Tibial artery (tissue), 4 donors: ENCODE measurements at regions not wholly inside any gene's neighbourhood (a gene's known extent, or its start where the extent isn't known, plus 50 kb on each side); places are given as distances from the start of the nearest gene placed in this dataset.
"Not testable (repeated sequence)": the region's sequence is repeated elsewhere in the genome, so short reads cannot be mapped to it uniquely, and the experiment has no call there.

Experiments
- DNase-seq, 2 donors: peaks; one replicate each; pipeline ENCODE4 v3.0.0-alpha.2; 2019
- H3K27ac ChIP-seq, 2 donors: fragments of 200-600 bp; sonication (generic) in 1 of 2; 1 replicate in 1 of 2; 2 replicates in 1 of 2; pipeline ENCODE4 v1.5.1; 2018 to 2019; ENCODE audit warnings: mild to moderate bottlenecking in 1 of 2
- H3K27me3 ChIP-seq, 2 donors: fragments of 200-600 bp; sonication (generic) in 1 of 2; one replicate each; pipeline versions ENCODE4 v1.5.1 to v1.6.0; 2016 to 2019
- H3K36me3 ChIP-seq, 3 donors: fragments of 200-600 bp; sonication (generic) in 2 of 3; one replicate each; pipeline ENCODE4 v1.5.1; 2016 to 2019; ENCODE audit warnings: mild to moderate bottlenecking in 2 of 3
- H3K4me1 ChIP-seq, 4 donors: fragments of 200-600 bp; sonication (generic) in 2 of 4; 1 replicate in 3 of 4; 2 replicates in 1 of 4; pipeline ENCODE4 v1.5.1; 2016 to 2019
- H3K4me3 ChIP-seq, 2 donors: fragments of 200-600 bp; sonication (generic) in 1 of 2; 1 replicate in 1 of 2; 2 replicates in 1 of 2; pipeline ENCODE4 v1.5.1; 2018 to 2019; ENCODE audit warnings: mild to moderate bottlenecking in 2 of 2
- H3K9me3 ChIP-seq, 3 donors: fragments of 200-600 bp; sonication (generic) in 1 of 3; one replicate each; pipeline ENCODE4 v1.5.1; 2016 to 2019
- CTCF ChIP-seq, 2 experiments: fragments of 200-600 bp in 1 of 2; fragments of 450-650 bp in 1 of 2; IDR thresholded peaks; one replicate each; pipeline ENCODE4 v1.5.1; 2017 to 2019; ENCODE audit warnings: antibody characterized with exemption in 2 of 2, mild to moderate bottlenecking in 1 of 2, moderate library complexity in 1 of 2
- intact Hi-C: fragments of 100-400 bp; cut with DNase I; formaldehyde crosslinking; loops from one replicate; pipeline ENCODE4 v1.15.0; 2023; ENCODE audit warnings: low total_unique reads

GRCh38 chr4:9659678-9660077 lies 121.8 kb upstream of the DRD5 start:
- H3K9me3 ChIP-seq, intact Hi-C loops, H3K36me3 ChIP-seq, DNase-seq, H3K27ac ChIP-seq, H3K27me3 ChIP-seq, H3K4me3 ChIP-seq: not testable (repeated sequence)
- H3K4me1 ChIP-seq: peaks cover 0 to 23% (median 6%) of the 10 kb centered on the region in 4 donors
- peak; percentile 36 to 50 for TF ChIP-seq CTCF (IDR thresholded peaks at IDR 0.05)

- H3K36me3 ChIP-seq, H3K4me3 ChIP-seq, H3K27me3 ChIP-seq, DNase-seq, H3K9me3 ChIP-seq, H3K27ac ChIP-seq, intact Hi-C loops: not testable (repeated sequence)
- peaks cover 0 to 23% (median 6%) of the 10 kb centered on the region in 4 donors for H3K4me1 ChIP-seq
Observed at GRCh38 chr4:9660955-9661354, 120.5 kb upstream of the DRD5 start.

GRCh38 chr4:9670725-9671124 lies 110.7 kb upstream of the DRD5 start:
- H3K4me1 ChIP-seq, intact Hi-C loops, H3K4me3 ChIP-seq, H3K27ac ChIP-seq, H3K27me3 ChIP-seq, H3K9me3 ChIP-seq, H3K36me3 ChIP-seq: not testable (repeated sequence)
- peak; percentile 69 to 70 for DNase-seq

GRCh38 chr4:9677357-9677756 lies 104.1 kb upstream of the DRD5 start:
- H3K4me1 ChIP-seq, H3K27ac ChIP-seq, H3K36me3 ChIP-seq, H3K4me3 ChIP-seq, intact Hi-C loops, H3K27me3 ChIP-seq, DNase-seq, H3K9me3 ChIP-seq: not testable (repeated sequence)

- no peaks in the 10 kb centered on the region for H3K4me1 ChIP-seq
- no peaks in the 10 kb centered on the region for H3K36me3 ChIP-seq
- intact Hi-C loops: no loop called here
- no peak overlapping the region for H3K4me3 ChIP-seq
- TF ChIP-seq CTCF (IDR thresholded peaks at IDR 0.05): no peak
- H3K27ac ChIP-seq: no peak overlapping the region
- H3K27me3 ChIP-seq: no peaks in the 10 kb centered on the region
- DNase-seq: peak in 1 of 2 donors; percentile 43
- no peaks in the 10 kb centered on the region for H3K9me3 ChIP-seq
Observed at GRCh38 chr4:9679704-9680478, 101.5 kb upstream of the DRD5 start.

- intact Hi-C loops: not testable (repeated sequence)
Observed at GRCh38 chr4:9683174-9683573, 98.3 kb upstream of the DRD5 start.

GRCh38 chr4:9685016-9685415 lies 96.4 kb upstream of the DRD5 start:
- H3K4me1 ChIP-seq, DNase-seq, H3K9me3 ChIP-seq, H3K27me3 ChIP-seq, H3K27ac ChIP-seq, H3K36me3 ChIP-seq, H3K4me3 ChIP-seq: not testable (repeated sequence)
- intact Hi-C loops: loop anchor here (5.0 kb wide), 1 partner anchor 1123 kb away; no protein-coding TSS in a partner anchor

More at GRCh38 chr4:9683174-9683573, 98.3 kb upstream of the DRD5 start:
- not testable (repeated sequence) for H3K27ac ChIP-seq, H3K27me3 ChIP-seq, DNase-seq, H3K4me3 ChIP-seq, H3K9me3 ChIP-seq, H3K4me1 ChIP-seq, H3K36me3 ChIP-seq

GRCh38 chr4:9685692-9686091 lies 95.7 kb upstream of the DRD5 start:
- H3K27ac ChIP-seq: no peak overlapping the region
- no peaks in the 10 kb centered on the region for H3K27me3 ChIP-seq
- intact Hi-C loops: loop anchor here (5.0 kb wide), 1 partner anchor 1123 kb away; no protein-coding TSS in a partner anchor
- H3K4me3 ChIP-seq: no peak overlapping the region
- H3K36me3 ChIP-seq: no peaks in the 10 kb centered on the region
- no peak for DNase-seq
- peaks cover 0 to 2% (median 0%) of the 10 kb centered on the region in 4 donors for H3K4me1 ChIP-seq
- no peak for TF ChIP-seq CTCF (IDR thresholded peaks at IDR 0.05)
- no peaks in the 10 kb centered on the region for H3K9me3 ChIP-seq

GRCh38 chr4:9690636-9691237 lies 90.7 kb upstream of the DRD5 start:
- H3K27ac ChIP-seq: peak overlapping the region; percentile 79 to 85
- DNase-seq, H3K9me3 ChIP-seq, H3K27me3 ChIP-seq, H3K36me3 ChIP-seq: not testable (repeated sequence)
- peak overlapping the region; percentile 62 to 69 for H3K4me3 ChIP-seq
- H3K4me1 ChIP-seq: peaks cover 0 to 13% (median 3%) of the 10 kb centered on the region in 4 donors
- intact Hi-C loops: loop anchor here (10.0 kb wide), 1 partner anchor 324 kb away; no protein-coding TSS in a partner anchor
